GM20000 (cell line): ENCODE measurements at regions not wholly inside any gene's neighbourhood (a gene's known extent, or its start where the extent isn't known, plus 50 kb on each side); places are given as distances from the start of the nearest gene placed in this dataset.

ENCODE experiments used
- DNase-seq: peaks from one replicate; pipeline ENCODE4 v3.0.0; 2012; ENCODE audit warnings: low spot score
- TF ChIP-seq, protein P1 (sequence below): IDR thresholded peaks from 2 replicates; pipeline ENCODE4 v1.5.1; 2012; ENCODE audit warnings: mild to moderate bottlenecking, control low read depth; ENCODE audit errors: extremely low read depth, missing control alignments

DNA sequence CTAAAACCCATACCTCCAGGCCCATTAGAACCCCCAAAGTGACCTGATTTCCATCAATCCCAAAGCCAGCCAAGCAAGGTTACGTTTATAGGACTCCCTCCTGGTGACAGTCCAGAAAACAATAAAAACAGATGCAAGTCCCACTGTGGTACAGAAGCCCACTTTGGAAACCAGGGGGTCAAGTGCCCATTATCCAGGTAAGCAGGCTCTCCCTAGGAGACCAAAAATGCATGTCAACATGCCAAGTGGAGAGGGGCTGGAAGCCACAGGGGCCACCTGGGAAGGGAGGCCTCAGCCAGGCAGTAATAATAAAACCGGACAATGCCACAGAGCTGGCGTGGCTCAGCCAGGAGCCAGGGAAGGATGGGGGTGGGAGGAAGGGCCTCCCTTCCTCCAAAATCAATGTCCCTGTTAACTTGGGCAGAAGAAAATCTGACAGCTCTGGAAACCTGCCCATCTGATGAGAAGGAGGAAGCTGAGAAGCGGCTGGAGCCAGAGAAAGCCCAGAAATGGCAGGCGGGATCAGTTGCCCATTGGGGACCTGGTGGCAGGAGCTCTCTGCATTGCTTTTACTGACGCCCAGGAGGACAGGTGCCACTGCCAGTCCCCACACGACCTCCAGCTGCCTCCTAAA, 160.4 kb downstream of the ZIC5 start:
- TF ChIP-seq, protein P1, sequence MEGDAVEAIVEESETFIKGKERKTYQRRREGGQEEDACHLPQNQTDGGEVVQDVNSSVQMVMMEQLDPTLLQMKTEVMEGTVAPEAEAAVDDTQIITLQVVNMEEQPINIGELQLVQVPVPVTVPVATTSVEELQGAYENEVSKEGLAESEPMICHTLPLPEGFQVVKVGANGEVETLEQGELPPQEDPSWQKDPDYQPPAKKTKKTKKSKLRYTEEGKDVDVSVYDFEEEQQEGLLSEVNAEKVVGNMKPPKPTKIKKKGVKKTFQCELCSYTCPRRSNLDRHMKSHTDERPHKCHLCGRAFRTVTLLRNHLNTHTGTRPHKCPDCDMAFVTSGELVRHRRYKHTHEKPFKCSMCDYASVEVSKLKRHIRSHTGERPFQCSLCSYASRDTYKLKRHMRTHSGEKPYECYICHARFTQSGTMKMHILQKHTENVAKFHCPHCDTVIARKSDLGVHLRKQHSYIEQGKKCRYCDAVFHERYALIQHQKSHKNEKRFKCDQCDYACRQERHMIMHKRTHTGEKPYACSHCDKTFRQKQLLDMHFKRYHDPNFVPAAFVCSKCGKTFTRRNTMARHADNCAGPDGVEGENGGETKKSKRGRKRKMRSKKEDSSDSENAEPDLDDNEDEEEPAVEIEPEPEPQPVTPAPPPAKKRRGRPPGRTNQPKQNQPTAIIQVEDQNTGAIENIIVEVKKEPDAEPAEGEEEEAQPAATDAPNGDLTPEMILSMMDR, result no peak
- DNase-seq, result no peak

DNA sequence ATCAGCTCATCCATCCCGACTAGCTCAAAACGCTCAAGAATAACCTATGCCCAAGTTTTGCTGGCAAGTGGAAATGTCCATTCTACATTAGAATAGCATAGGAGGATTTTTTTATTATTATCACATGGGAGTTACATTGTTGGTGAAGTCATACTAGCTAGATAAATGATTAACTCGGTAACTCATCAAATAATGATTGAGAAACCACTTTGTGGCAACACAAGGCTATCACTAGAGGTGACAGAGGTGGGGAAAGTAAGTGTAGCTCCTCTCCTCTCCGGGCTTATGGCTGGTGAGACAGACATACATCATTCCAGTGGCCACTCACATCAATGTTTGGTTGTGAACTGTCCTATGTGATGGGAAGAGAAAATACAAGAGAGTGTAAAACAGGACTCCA, 161.6 kb downstream of the ZIC5 start:
- TF ChIP-seq, protein P1, result no peak
- no peak for DNase-seq

DNA sequence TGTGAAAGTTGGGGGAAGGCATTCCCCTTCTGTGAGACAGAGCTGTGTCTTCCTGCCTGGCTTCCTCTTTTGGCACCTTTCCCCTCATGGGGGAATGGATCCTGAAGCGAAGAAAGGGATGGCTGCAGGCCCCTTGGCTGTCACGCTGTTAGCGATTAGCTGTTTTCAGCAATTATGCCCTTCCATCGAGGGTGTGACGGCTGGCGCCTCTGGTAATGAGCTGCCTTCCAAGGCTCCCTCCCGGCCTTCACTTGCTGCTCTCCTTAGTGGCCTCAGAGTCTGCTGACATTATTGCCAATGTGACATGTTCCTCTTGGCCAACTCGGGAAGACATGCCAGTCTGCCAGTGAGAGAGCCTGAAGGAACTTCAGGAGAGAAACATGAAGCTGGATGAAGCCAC, 162.1 kb downstream of the ZIC5 start:
- DNase-seq, result no peak

DNA sequence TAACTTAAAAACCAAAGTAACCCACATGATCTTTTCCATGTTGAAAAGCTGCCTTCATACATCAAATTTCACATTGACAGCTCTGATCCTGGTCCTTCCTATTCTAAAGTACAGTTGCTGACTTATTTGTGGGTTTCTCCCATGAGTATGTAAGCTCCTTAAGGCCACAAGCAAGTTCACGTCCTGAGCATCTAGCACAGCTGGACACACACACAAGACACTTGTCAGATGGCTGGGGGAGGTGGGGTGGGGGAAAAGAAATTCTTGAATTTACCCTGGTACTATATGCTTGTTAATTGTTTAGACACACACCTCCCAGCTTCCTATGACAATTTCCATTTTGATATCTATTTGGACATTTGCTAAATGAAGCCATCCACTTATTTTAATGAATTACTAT, 162.8 kb downstream of the ZIC5 start:
- no peak for DNase-seq
- TF ChIP-seq, protein P1, result no peak

More for the DNA sequence above, 162.1 kb downstream of the ZIC5 start:
- TF ChIP-seq, protein P1, result no peak

DNA sequence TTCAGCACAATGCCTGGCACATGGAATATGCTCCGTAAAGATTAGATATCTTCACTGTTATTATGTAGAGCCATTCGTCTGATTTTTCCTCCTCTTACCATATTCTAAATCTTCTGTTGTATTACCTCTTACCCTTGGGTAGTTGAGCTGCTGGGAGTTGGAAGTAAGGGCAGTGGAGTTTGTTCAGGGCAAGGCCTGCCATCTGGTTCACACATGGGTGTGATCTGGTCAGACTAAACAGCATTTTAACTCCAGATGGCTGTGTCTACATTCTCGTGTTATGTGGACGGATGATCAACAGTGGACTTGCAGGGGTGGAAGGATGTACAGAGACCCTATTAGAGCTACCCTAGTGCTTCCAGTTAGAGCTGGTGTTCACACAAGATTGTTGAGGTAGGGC, 164.9 kb downstream of the ZIC5 start:
- DNase-seq, result no peak
- TF ChIP-seq, protein P1, result no peak

DNA sequence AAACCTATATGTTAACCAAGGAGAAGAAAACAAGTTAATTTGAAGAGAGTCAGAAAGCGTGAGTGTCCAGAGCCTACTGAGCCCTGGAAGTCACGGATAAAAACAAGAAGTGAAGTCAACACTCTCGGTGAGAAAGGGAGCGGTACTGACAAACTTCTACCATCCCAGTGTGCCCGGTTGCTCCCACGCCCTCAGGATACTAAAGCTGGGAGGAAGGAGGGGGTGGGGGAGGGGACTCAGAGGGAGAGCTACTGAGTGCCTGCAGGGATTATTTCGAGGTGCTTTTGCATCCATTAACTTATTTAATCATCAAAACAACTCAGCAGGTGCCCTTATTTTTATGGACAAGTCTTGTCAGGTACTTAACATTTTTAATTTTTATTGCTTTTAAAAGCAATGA, 166.2 kb downstream of the ZIC5 start:
- no peak for DNase-seq
- TF ChIP-seq, protein P1, result no peak

DNA sequence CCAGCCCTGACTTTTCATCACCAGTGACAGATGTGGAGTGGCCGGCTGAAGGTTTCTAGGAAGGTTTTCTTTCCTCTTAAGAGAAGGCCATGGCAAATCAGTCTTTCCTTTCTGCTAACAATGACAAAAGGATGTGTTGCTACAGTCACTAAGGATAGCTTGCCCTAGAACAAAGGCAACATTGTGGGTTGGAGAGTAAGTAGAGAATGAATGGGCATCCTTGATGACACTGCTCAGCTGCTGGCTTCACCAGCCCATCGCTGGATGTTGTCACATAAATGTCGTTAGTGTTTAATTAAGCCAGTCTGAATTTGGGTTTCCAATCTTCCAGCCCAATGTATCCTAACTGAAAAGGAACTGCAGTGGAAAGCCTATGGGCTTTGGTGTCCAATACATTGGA, 168.4 kb downstream of the ZIC5 start:
- DNase-seq, result no peak
- TF ChIP-seq, protein P1, result no peak
